Gastroesophageal sphincter (tissue), 3 donors: ENCODE measurements at regions not wholly inside any gene's neighbourhood (a gene's known extent, or its start where the extent isn't known, plus 50 kb on each side); places are given as distances from the start of the nearest gene placed in this dataset.

Source experiments
- POLR2A ChIP-seq, 2 donors: fragments of 450-650 bp; IDR thresholded peaks; one replicate each; pipeline ENCODE4 v1.6.1; 2017; ENCODE audit warnings: antibody characterized with exemption in 2 of 2, mild to moderate bottlenecking in 2 of 2, moderate library complexity in 1 of 2
- POLR2AphosphoS5 ChIP-seq: sonication (generic); formaldehyde crosslinking; IDR thresholded peaks from one replicate; pipeline ENCODE4 v1.6.1; 2017; ENCODE audit warnings: antibody characterized with exemption
- TF ChIP-seq, protein P1 (sequence below), 4 experiments: fragments of 200-600 bp in 2 of 4; fragments of 450-650 bp in 2 of 4; sonication (generic) in 1 of 4; IDR thresholded peaks; one replicate each; pipeline ENCODE4 v1.5.1; 2017 to 2019; ENCODE audit warnings: antibody characterized with exemption in 4 of 4, mild to moderate bottlenecking in 2 of 4, moderate library complexity in 2 of 4

DNA sequence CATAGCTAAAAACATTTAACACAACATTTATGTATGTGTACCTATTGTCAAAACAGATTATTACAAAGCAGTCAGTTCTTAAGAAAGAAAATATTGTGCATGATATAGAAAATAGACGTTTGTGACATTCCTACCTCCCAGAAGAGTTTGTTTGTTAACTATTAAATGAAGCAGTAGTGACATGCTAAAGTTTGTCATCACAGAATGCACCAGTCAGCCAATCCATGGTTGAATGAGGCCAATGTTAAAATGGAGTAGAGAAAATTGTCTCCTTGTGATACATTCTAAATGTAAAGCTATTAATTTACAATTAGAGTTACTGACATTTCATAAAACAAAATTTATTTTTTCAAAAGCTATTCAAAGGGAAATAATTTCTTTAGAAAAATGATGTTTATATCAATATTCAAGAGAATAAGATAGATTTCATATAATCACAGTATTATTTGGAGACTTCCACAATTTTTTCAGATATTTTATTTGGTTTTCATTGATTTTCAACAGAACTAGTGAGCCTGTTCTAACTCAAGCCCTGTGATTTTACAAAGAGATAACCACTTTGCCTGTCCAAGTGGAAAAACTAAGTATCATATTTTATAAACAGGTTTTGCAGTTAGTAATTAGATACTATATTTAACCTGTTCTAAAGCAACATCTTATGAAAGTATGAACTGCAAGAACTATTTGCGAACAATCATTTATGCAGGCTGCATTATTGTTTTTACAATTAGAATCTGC is 176.8 kb downstream of the ISL1 start:
- TF ChIP-seq, protein P1, sequence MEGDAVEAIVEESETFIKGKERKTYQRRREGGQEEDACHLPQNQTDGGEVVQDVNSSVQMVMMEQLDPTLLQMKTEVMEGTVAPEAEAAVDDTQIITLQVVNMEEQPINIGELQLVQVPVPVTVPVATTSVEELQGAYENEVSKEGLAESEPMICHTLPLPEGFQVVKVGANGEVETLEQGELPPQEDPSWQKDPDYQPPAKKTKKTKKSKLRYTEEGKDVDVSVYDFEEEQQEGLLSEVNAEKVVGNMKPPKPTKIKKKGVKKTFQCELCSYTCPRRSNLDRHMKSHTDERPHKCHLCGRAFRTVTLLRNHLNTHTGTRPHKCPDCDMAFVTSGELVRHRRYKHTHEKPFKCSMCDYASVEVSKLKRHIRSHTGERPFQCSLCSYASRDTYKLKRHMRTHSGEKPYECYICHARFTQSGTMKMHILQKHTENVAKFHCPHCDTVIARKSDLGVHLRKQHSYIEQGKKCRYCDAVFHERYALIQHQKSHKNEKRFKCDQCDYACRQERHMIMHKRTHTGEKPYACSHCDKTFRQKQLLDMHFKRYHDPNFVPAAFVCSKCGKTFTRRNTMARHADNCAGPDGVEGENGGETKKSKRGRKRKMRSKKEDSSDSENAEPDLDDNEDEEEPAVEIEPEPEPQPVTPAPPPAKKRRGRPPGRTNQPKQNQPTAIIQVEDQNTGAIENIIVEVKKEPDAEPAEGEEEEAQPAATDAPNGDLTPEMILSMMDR (IDR thresholded peaks at IDR 0.05) = no peak
- TF ChIP-seq POLR2A (IDR thresholded peaks at IDR 0.05) (no peak), POLR2AphosphoS5 (no peak)
